Activated naive CD4-positive, alpha-beta T cell treated with anti-CD3 and anti-CD28 coated beads, Interleukin-2, amount 10 ng/mL, durations not matched to agents 7 days and 5 days (primary cell): ENCODE measurements at regions not wholly inside any gene's neighbourhood (a gene's known extent, or its start where the extent isn't known, plus 50 kb on each side); places are given as distances from the start of the nearest gene placed in this dataset.

Experiments
- CTCF ChIA-PET: fragments of 350-600 bp; sonication (Branson Sonifier 250); formaldehyde crosslinking; loops from one replicate; lab custom pipeline; 2021; ENCODE audit warnings: antibody characterized with exemption; lab: Charles Lee
- DNase-seq: peaks from one replicate; pipeline ENCODE4 v3.0.0-alpha.2; 2020
- H3K27ac Mint-ChIP-seq: one replicate; pipeline ENCODE4 v1.8.0; 2021; ENCODE audit warnings: mild to moderate bottlenecking, moderate library complexity, mixed read lengths
- H3K27me3 Mint-ChIP-seq: one replicate; pipeline ENCODE4 v1.8.0; 2021; ENCODE audit warnings: mild to moderate bottlenecking, mixed read lengths
- H3K36me3 Mint-ChIP-seq: one replicate; pipeline ENCODE4 v1.8.0; 2021; ENCODE audit warnings: mixed read lengths
- H3K4me1 Mint-ChIP-seq: one replicate; pipeline ENCODE4 v1.8.0; 2021; ENCODE audit warnings: mixed read lengths
- H3K4me3 Mint-ChIP-seq: one replicate; pipeline ENCODE4 v1.8.0; 2021; ENCODE audit warnings: mild to moderate bottlenecking, moderate library complexity, mixed read lengths
- H3K9me3 Mint-ChIP-seq: one replicate; pipeline ENCODE4 v1.8.0; 2021; ENCODE audit warnings: mixed read lengths

- no peaks in the 10 kb centered on the region for H3K9me3 Mint-ChIP-seq
- H3K4me3 Mint-ChIP-seq, result no peak overlapping the region
- no peaks in the 10 kb centered on the region for H3K36me3 Mint-ChIP-seq
- H3K27ac Mint-ChIP-seq, result no peak overlapping the region
- CTCF ChIA-PET, result interaction anchor here (0.6 to 3.0 kb wide), 10 partner anchors 9 to 404 kb away, joined by 3 to 9 read pairs (median 5); no protein-coding TSS in a partner anchor
- H3K4me1 Mint-ChIP-seq, result no peaks in the 10 kb centered on the region
- H3K27me3 Mint-ChIP-seq, result peaks cover 9% of the 10 kb centered on the region
- DNase-seq, result peak; percentile 65
These were observed 80.9 kb downstream of the NABP1 start for GRCh38 chr2:191758518-191759507.

- no peak for DNase-seq
- H3K4me3 Mint-ChIP-seq, result no peak overlapping the region
- CTCF ChIA-PET, result interaction anchor here (0.6 to 3.0 kb wide), 4 partner anchors 11 to 193 kb away, joined by 3 to 9 read pairs (median 4); no protein-coding TSS in a partner anchor
- no peaks in the 10 kb centered on the region for H3K9me3 Mint-ChIP-seq
- H3K27ac Mint-ChIP-seq, result no peak overlapping the region
- peaks cover 9% of the 10 kb centered on the region for H3K27me3 Mint-ChIP-seq
- H3K36me3 Mint-ChIP-seq, result no peaks in the 10 kb centered on the region
- no peaks in the 10 kb centered on the region for H3K4me1 Mint-ChIP-seq
These were observed 81.7 kb downstream of the NABP1 start for GRCh38 chr2:191759680-191760079.

- Mint-ChIP-seq H3K36me3 (no peaks in the 10 kb centered on the region), H3K9me3 (no peaks in the 10 kb centered on the region)
- CTCF ChIA-PET, result interaction anchor here (1.0 to 1.1 kb wide), 2 partner anchors 14 to 40 kb away, joined by 3 read pairs; no protein-coding TSS in a partner anchor
These were observed 82.8 kb downstream of the NABP1 start for GRCh38 chr2:191760655-191761262.

GRCh38 chr2:191773136-191773535 lies 73.8 kb downstream of the CAVIN2 start:
- CTCF ChIA-PET, result no interaction called here
- peaks cover 22% of the 10 kb centered on the region for H3K27me3 Mint-ChIP-seq
- DNase-seq, result no peak
- H3K4me3 Mint-ChIP-seq, result no peak overlapping the region
- no peak overlapping the region for H3K27ac Mint-ChIP-seq
- no peaks in the 10 kb centered on the region for H3K36me3 Mint-ChIP-seq
- H3K4me1 Mint-ChIP-seq, result no peaks in the 10 kb centered on the region
- peaks cover 9% of the 10 kb centered on the region for H3K9me3 Mint-ChIP-seq

More at GRCh38 chr2:191760655-191761262, 82.8 kb downstream of the NABP1 start:
- no peak overlapping the region for H3K27ac Mint-ChIP-seq
- no peak overlapping the region for H3K4me3 Mint-ChIP-seq
- H3K4me1 Mint-ChIP-seq, result no peaks in the 10 kb centered on the region
- H3K27me3 Mint-ChIP-seq, result peaks cover 9% of the 10 kb centered on the region
- DNase-seq, result no peak

- Mint-ChIP-seq H3K27ac (no peak overlapping the region), H3K27me3 (peaks cover 29% of the 10 kb centered on the region), H3K9me3 (peaks cover 5% of the 10 kb centered on the region), H3K4me3 (no peak overlapping the region), H3K36me3 (no peaks in the 10 kb centered on the region), H3K4me1 (no peaks in the 10 kb centered on the region)
- no peak for DNase-seq
- CTCF ChIA-PET, result no interaction called here
These were observed 69.5 kb downstream of the CAVIN2 start for GRCh38 chr2:191777351-191777750.

GRCh38 chr2:191778041-191778440 lies 68.8 kb downstream of the CAVIN2 start:
- Mint-ChIP-seq H3K27me3 (peaks cover 29% of the 10 kb centered on the region), H3K4me1 (no peaks in the 10 kb centered on the region), H3K9me3 (peaks cover 5% of the 10 kb centered on the region), H3K4me3 (no peak overlapping the region), H3K27ac (no peak overlapping the region), H3K36me3 (no peaks in the 10 kb centered on the region)
- no peak for DNase-seq
- CTCF ChIA-PET, result no interaction called here

GRCh38 chr2:191782351-191782750 lies 64.5 kb downstream of the CAVIN2 start:
- DNase-seq, result no peak
- Mint-ChIP-seq H3K4me3 (no peak overlapping the region), H3K27me3 (peaks cover 19% of the 10 kb centered on the region), H3K36me3 (no peaks in the 10 kb centered on the region), H3K27ac (no peak overlapping the region), H3K9me3 (no peaks in the 10 kb centered on the region), H3K4me1 (peaks cover 13% of the 10 kb centered on the region)
- CTCF ChIA-PET, result no interaction called here

GRCh38 chr2:191783416-191783815 lies 63.5 kb downstream of the CAVIN2 start:
- CTCF ChIA-PET, result no interaction called here
- no peak overlapping the region for H3K27ac Mint-ChIP-seq
- no peak for DNase-seq
- peaks cover 26% of the 10 kb centered on the region for H3K27me3 Mint-ChIP-seq
- H3K9me3 Mint-ChIP-seq, result no peaks in the 10 kb centered on the region
- peaks cover 15% of the 10 kb centered on the region for H3K4me1 Mint-ChIP-seq
- H3K36me3 Mint-ChIP-seq, result no peaks in the 10 kb centered on the region
- H3K4me3 Mint-ChIP-seq, result no peak overlapping the region
